Heart left ventricle (tissue), 13 donors: ENCODE measurements at regions not wholly inside any gene's neighbourhood (a gene's known extent, or its start where the extent isn't known, plus 50 kb on each side); places are given as distances from the start of the nearest gene placed in this dataset.

Source experiments
- CTCF ChIP-seq, 12 donors: fragments of 200-600 bp; sonication (generic) in 4 of 12; IDR thresholded peaks; one replicate each; pipeline versions ENCODE4 v1.5.0 to v1.8.0; 2018 to 2022; ENCODE audit warnings: antibody characterized with exemption in 12 of 12, mild to moderate bottlenecking in 5 of 12
- POLR2A ChIP-seq, 2 donors: fragments of 450-650 bp; IDR thresholded peaks; one replicate each; pipeline ENCODE4 v1.6.1; 2017; ENCODE audit warnings: antibody characterized with exemption in 2 of 2, mild to moderate bottlenecking in 2 of 2, moderate library complexity in 2 of 2
- donor health status: ischemic (EF 13 %, LVEDD 7.1; RV severe dilation, severe dysfunction).
- donor health status: DM: no; HTN: yes; CAD: no.
- donor health status: DM: no; HTN: no; CAD: no.
- donor health status: ischemic (EF 25% LVEDD 6.9; RV normal size, moderate dysfunction).
- donor health status: ischemic (EF 25% LVEDD 5.7; RV mildly dilated, moderate dysfunction).
- donor health status: ischemic (EF 35%, LVEDD 5.7; RV mildly dilated, moderate dysfunction).
- donor health status: nonischemic (EF 11% LVEDD 7.7; RV severe dilation, severe dysfunction).
- donor health status: DM: yes; HTN: yes; CAD: no.
- donor health status: PGD.
- donor health status: ischemic (EF 29% LVEDD 5.4; RV normal size, mild dysfunction).
- donor health status: nonischemic (EF 23%, LVEDD 6.1; RV moderate dilation, normal function).

- TF ChIP-seq CTCF (IDR thresholded peaks at IDR 0.05) = no peak
- TF ChIP-seq POLR2A (IDR thresholded peaks at IDR 0.05) = no peak
These were observed 53.8 kb upstream of the ADAMTS18 start for GRCh38 chr16:77488652-77489051.
